DMS153 treated with DMSO at 0.1 percent for 48 hours (cell line): ENCODE measurements at regions not wholly inside any gene's neighbourhood (a gene's known extent, or its start where the extent isn't known, plus 50 kb on each side); places are given as distances from the start of the nearest gene placed in this dataset.

Source experiments
- DNase-seq: peaks from one replicate; lab custom pipeline; 2025; ENCODE audit not compliant: unreplicated experiment; lab: John Stamatoyannopoulos, UW

DNA sequence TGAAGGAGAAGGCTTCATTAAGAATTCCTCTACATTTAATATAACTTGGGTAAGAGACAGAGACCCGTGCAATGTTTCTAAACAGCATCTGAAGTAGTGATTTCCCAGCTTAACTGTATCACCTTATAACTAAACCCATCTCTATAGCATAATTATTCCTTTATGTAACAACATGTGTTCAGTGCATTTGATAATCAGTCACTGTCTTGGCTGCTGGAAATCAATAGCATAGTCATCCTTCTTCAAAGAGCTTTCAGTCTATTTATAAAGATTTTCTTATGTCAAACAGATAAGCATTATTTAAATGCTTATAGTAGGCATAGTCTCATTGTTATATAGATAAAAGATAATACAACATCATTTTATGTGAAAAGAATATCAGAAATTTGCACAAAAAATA, 80.1 kb upstream of the TYRP1 start:
- DNase-seq, result no peak

- DNase-seq, result no peak
Measured at GRCh38 chr9:12614488-12614887, 78.7 kb upstream of the TYRP1 start.

DNA sequence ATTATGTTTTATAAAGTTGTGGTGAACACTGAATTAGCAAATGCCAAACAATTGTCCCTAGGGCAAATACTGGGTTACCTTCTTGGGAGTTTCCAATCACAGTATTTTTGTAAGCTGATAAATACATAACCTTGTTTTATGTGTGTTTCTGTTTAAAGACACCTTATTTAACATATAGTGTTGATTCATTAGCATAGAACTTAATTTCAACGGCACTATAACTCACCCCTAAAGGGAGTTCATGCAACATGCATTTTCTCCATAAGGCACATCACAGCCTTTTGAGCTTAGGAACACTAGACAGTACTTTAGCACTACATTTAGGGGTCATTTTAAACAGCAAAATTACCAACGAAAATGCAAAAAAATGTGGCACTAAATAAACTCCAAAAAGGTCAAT, 74.2 kb upstream of the TYRP1 start:
- DNase-seq, result no peak

DNA sequence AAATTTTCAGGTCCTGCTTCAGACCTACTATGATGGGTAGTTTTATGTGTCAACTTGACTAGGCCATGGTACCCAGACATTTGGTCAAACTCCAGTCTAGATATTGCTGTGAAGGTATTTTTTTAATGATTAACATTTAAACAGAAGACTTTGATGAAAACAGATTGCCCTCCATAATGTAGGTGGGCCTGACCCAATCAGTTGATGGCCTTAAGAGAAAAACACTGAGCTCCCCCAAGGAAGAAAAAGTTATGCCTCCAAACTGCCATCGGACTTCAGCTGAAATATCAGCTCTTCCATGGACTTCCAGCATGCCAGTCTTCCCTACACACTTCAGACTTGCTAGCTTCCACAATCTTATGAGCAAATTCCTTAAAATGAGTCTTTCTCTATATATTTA, 67.3 kb upstream of the TYRP1 start:
- DNase-seq, result no peak

GRCh38 chr9:12627096-12627495, 66.1 kb upstream of the TYRP1 start:
- DNase-seq, result no peak

- DNase-seq, result no peak
Measured at GRCh38 chr9:12628546-12628945, 64.6 kb upstream of the TYRP1 start.

- no peak for DNase-seq
Measured at GRCh38 chr9:12629067-12629466, 64.1 kb upstream of the TYRP1 start.

- no peak for DNase-seq
Measured at GRCh38 chr9:12631866-12632265, 61.3 kb upstream of the TYRP1 start.

DNA sequence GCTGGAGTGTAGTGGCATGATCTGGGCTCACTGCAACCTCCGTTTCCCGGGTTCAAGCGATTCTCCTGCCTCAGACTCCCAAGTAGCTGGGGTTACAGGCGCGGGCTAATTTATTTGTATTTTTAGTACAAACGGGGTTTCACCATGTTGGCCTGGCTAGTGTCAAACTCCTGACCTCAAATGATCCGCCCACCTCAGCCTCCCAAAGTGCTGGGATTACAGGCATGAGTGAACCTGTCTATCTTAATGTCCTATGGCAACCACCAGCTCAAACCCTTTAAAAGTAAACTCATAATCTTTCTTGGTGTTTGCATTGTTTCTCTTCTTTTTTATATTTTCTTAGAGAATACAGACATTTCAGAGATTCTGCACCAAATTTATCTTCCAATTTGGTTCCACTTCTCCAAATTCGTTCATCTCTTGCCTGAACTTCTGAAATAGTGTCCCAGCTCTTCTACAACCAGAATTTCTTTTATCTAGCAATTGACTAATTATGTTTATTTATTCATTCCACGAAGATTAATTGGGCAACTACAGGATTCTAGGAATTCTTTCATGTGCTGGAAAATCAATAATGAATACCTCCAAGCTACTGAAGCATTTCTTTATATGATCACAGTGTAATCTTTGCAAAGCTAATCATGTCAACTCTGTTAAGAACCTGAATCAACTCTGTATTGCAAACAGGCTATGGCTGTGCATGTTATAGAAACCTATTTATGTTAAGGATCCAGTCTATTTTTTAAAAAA, 60.0 kb upstream of the TYRP1 start:
- no peak for DNase-seq

- peak; percentile 79 for DNase-seq
Measured at GRCh38 chr9:12640016-12640587, 53.1 kb upstream of the TYRP1 start.

DNA sequence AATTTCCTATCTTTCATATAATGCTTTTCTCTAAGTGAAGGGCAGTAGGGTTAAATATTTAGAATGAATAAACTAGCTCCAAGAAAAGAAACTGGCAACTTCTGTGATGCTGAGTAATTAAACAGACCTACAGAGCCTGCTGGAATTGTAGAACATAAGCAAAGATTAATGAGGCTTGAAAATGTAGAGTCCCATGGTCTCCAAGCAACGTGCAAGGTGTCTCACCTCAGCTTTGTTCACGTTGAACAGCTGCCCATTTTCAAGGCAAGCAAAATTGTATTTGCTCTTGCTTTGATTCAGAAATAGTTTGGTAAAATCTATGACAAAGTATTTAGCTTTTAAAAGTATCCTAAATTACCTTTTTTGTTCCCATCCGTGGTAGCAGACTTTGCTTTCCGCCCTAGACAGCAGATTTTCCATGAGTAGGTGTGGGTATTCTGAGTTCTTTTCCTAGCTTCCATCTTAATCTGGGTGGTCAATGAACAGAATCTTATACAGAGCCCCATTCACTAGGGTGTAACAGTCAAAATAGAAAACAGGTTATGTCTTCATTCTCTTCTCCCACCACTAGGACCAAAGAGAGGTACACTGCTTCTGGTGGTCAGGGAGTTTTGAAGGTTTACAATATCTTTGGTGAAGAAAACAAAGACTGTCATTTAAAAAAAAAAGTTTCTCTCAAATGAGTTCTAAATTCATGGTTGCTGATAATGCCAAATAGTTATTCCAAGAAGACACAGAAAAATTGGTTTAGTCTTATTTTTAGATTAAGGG, 52.1 kb upstream of the TYRP1 start:
- DNase-seq, result peak; percentile 52
